ENCODE measurements at regions not wholly inside any gene's neighbourhood (a gene's known extent, or its start where the extent isn't known, plus 50 kb on each side); places are given as distances from the start of the nearest gene placed in this dataset.

DNA sequence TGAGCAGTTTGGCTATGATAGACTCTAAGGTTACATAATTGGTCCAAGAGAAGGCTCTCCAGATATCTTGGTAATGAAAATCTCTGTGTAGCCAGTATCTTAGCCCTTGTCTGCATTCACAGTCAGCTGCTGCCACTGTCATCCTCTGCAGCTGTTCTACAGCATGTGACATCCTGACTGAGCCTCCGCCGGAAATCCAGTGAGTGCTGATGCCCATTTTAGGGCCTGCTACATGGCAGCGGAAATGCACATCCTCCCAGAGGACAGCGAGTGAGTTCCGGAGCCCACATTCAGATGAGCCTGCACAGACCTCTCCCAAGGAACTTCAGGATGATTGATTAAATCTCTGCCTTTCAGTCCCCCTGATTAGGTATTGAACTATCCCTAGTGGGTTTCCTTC, 237.1 kb downstream of the HHIPL2 start:
- DNase-seq (no peak), ATAC-seq (no peak)
- Histone ChIP-seq H2AFZ (ENCODE audit: low read length) (no peak overlapping the region), H3K27ac (ENCODE audit: low read length) (no peak overlapping the region), H3F3A (ENCODE audit: low read length, unreplicated experiment) (no peaks in the 10 kb centered on the region), H3K27me3 (ENCODE audit: low read length) (0 out of 2 replicates have a peak, but pooled peaks cover 11% of the 10 kb centered on the region), H3K9me3 (ENCODE audit: low read length) (no peaks in the 10 kb centered on the region), H3K9ac (ENCODE audit: low read length) (no peak overlapping the region), H3K4me1 (ENCODE audit: insufficient read depth, low read length) (no peaks in the 10 kb centered on the region), H3K79me2 (ENCODE audit: low read length) (no peaks in the 10 kb centered on the region), H4K20me1 (ENCODE audit: low read length) (no peaks in the 10 kb centered on the region), H3K4me2 (ENCODE audit: low read length) (no peak overlapping the region), H3K4me3 (ENCODE audit: low read length) (no peak overlapping the region), H3K9me2 (replicated peaks; ENCODE audit: low read length) (0 out of 2 replicates have a peak, but pooled peaks cover 2% of the 10 kb centered on the region), H3K36me3 (ENCODE audit: low read depth, low read length) (no peaks in the 10 kb centered on the region)
- intact Hi-C loops (cut with micrococcal nuclease) = no loop called here
- ChIA-PET POLR2A (ENCODE audit: unreplicated experiment) (no interaction called here), CTCF (no interaction called here)
- TF ChIP-seq EZH2 (IDR thresholded peaks at IDR 0.05; ENCODE audit: low read length, unreplicated experiment) (no peak), EZH2phosphoT487 (IDR thresholded peaks at IDR 0.05; ENCODE audit: borderline replicate concordance, low read length) (no peak)
- TF ChIP-seq, protein P1, sequence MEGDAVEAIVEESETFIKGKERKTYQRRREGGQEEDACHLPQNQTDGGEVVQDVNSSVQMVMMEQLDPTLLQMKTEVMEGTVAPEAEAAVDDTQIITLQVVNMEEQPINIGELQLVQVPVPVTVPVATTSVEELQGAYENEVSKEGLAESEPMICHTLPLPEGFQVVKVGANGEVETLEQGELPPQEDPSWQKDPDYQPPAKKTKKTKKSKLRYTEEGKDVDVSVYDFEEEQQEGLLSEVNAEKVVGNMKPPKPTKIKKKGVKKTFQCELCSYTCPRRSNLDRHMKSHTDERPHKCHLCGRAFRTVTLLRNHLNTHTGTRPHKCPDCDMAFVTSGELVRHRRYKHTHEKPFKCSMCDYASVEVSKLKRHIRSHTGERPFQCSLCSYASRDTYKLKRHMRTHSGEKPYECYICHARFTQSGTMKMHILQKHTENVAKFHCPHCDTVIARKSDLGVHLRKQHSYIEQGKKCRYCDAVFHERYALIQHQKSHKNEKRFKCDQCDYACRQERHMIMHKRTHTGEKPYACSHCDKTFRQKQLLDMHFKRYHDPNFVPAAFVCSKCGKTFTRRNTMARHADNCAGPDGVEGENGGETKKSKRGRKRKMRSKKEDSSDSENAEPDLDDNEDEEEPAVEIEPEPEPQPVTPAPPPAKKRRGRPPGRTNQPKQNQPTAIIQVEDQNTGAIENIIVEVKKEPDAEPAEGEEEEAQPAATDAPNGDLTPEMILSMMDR (conservative IDR thresholded peaks at IDR 0.05; ENCODE audit: low read depth, low read length) = no peak
- BruUV-seq (replicated peaks) = no TSS peak

DNA sequence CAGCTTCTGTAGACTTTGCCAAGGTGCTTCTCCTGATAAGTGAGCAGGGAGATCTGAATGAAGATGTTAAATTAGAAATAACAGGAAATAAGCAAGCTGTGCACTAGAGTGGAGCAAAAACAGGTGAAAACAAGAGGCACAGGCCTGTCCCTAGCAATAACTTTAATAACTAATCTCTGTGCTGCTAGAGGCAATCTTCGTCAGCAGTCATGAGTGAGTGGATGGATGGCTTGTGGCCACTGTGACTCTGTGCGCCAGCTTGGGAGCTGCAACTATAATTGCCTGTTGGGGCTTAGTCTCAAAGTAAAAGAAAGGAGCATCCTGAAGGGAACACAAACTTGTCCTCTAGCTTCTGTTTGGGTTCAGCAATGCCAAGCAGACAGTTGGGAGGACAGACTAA, 240.3 kb downstream of the HHIPL2 start:
- ATAC-seq (no peak), DNase-seq (no peak)
- H4K20me1 ChIP-seq (ENCODE audit: low read length) = no peaks in the 10 kb centered on the region
- no peaks in the 10 kb centered on the region for H3K9me3 ChIP-seq (ENCODE audit: low read length)
- peaks cover 13% of the 10 kb centered on the region; the same call in 1 of the 2 replicates for H3K27me3 ChIP-seq (ENCODE audit: low read length)
- H2AFZ ChIP-seq (ENCODE audit: low read length) = no peak overlapping the region
- H3K9me2 ChIP-seq (replicated peaks; ENCODE audit: low read length) = 0 out of 2 replicates have a peak, but pooled peaks cover 2% of the 10 kb centered on the region
- H3K4me2 ChIP-seq (ENCODE audit: low read length) = no peak overlapping the region
- no peak overlapping the region for H3K27ac ChIP-seq (ENCODE audit: low read length)
- POLR2A ChIA-PET (ENCODE audit: unreplicated experiment) = no interaction called here
- intact Hi-C loops (cut with micrococcal nuclease) = no loop called here
- no peak overlapping the region for H3K4me3 ChIP-seq (ENCODE audit: low read length)
- no peak overlapping the region for H3K9ac ChIP-seq (ENCODE audit: low read length)
- H3K36me3 ChIP-seq (ENCODE audit: low read depth, low read length) = no peaks in the 10 kb centered on the region
- CTCF ChIA-PET = no interaction called here
- no TSS peak for BruUV-seq (replicated peaks)
- no peaks in the 10 kb centered on the region for H3K79me2 ChIP-seq (ENCODE audit: low read length)
- no peaks in the 10 kb centered on the region for H3F3A ChIP-seq (ENCODE audit: low read length, unreplicated experiment)
- TF ChIP-seq, protein P1 (conservative IDR thresholded peaks at IDR 0.05; ENCODE audit: low read depth, low read length) = no peak
- no peak for TF ChIP-seq EZH2 (IDR thresholded peaks at IDR 0.05; ENCODE audit: low read length, unreplicated experiment)
- TF ChIP-seq EZH2phosphoT487 (IDR thresholded peaks at IDR 0.05; ENCODE audit: borderline replicate concordance, low read length) = no peak
- no peaks in the 10 kb centered on the region for H3K4me1 ChIP-seq (ENCODE audit: insufficient read depth, low read length)

DNA sequence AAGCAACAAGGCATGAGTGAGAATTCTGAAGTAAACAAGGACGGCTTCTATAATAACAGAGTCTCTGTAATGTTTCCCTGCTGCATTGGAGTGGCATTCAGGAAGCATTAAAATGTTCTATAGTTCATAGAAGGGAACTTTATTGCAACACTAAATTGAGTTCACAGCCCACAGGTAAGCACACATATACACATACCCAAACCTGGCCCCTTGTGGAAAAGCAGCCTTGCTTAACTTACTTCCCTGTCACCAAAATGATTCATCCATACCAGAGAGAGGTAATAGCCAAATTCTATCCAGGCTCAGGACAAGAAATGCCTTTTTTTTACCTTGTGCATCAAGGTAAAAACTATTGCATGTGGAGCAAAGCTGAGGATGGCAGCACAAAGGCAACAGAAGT, 241.4 kb downstream of the HHIPL2 start:
- CTCF ChIA-PET = no interaction called here
- H3K9me3 ChIP-seq (ENCODE audit: low read length) = no peaks in the 10 kb centered on the region
- H3K9ac ChIP-seq (ENCODE audit: low read length) = no peak overlapping the region
- intact Hi-C loops (cut with micrococcal nuclease) = no loop called here
- H3K79me2 ChIP-seq (ENCODE audit: low read length) = no peaks in the 10 kb centered on the region
- no peaks in the 10 kb centered on the region for H3K4me1 ChIP-seq (ENCODE audit: insufficient read depth, low read length)
- no peaks in the 10 kb centered on the region for H3F3A ChIP-seq (ENCODE audit: low read length, unreplicated experiment)
- no peak overlapping the region for H2AFZ ChIP-seq (ENCODE audit: low read length)
- DNase-seq = no peak
- POLR2A ChIA-PET (ENCODE audit: unreplicated experiment) = no interaction called here
- H4K20me1 ChIP-seq (ENCODE audit: low read length) = no peaks in the 10 kb centered on the region
- TF ChIP-seq, protein P1 (conservative IDR thresholded peaks at IDR 0.05; ENCODE audit: low read depth, low read length) = no peak
- TF ChIP-seq EZH2 (IDR thresholded peaks at IDR 0.05; ENCODE audit: low read length, unreplicated experiment) = no peak
- H3K9me2 ChIP-seq (replicated peaks; ENCODE audit: low read length) = 0 out of 2 replicates have a peak, but pooled peaks cover 2% of the 10 kb centered on the region
- no TSS peak for BruUV-seq (replicated peaks)
- H3K4me2 ChIP-seq (ENCODE audit: low read length) = no peak overlapping the region
- H3K36me3 ChIP-seq (ENCODE audit: low read depth, low read length) = no peaks in the 10 kb centered on the region
- H3K27ac ChIP-seq (ENCODE audit: low read length) = no peak overlapping the region
- no peak for ATAC-seq
- H3K4me3 ChIP-seq (ENCODE audit: low read length) = no peak overlapping the region
- H3K27me3 ChIP-seq (ENCODE audit: low read length) = peaks cover 19% of the 10 kb centered on the region; the same call in 1 of the 2 replicates

Data from PC-3 (cell line).